Thoracic aorta (tissue), 2 donors: ENCODE measurements at regions not wholly inside any gene's neighbourhood (a gene's known extent, or its start where the extent isn't known, plus 50 kb on each side); places are given as distances from the start of the nearest gene placed in this dataset.

Experiments
- ATAC-seq: fragments of 150-250 bp; one replicate; pipeline ENCODE4 v1.8.0; 2017; ENCODE audit warnings: low read depth; ENCODE audit not compliant: insufficient number of reproducible peaks, low FRiP score
- DNase-seq: peaks from one replicate; pipeline ENCODE4 v3.0.0-alpha.2; 2020; ENCODE audit warnings: low spot score
- H3K27ac ChIP-seq, 2 donors: fragments of 200-600 bp; sonication (generic); 1 replicate in 1 of 2; 2 replicates in 1 of 2; pipeline ENCODE4 v1.5.1; 2016; ENCODE audit warnings: mild to moderate bottlenecking in 2 of 2, moderate library complexity in 2 of 2
- H3K27me3 ChIP-seq: fragments of 200-600 bp; sonication (generic); replicated peaks from 2 replicates; pipeline ENCODE4 v1.6.0; 2016; ENCODE audit warnings: mild to moderate bottlenecking; ENCODE audit not compliant: insufficient read depth
- H3K36me3 ChIP-seq: fragments of 200-600 bp; sonication (generic); one replicate; pipeline ENCODE4 v1.5.1; 2016
- H3K4me1 ChIP-seq, 2 donors: fragments of 200-600 bp; sonication (generic); 1 replicate in 1 of 2; 2 replicates in 1 of 2; pipeline versions ENCODE4 v1.5.1 to v1.6.0; 2016; ENCODE audit warnings: low read depth in 2 of 2, mild to moderate bottlenecking in 1 of 2; ENCODE audit not compliant: control insufficient read depth in 1 of 2
- H3K4me3 ChIP-seq: fragments of 200-600 bp; sonication (generic); 2 replicates; pipeline ENCODE4 v1.5.1; 2016; ENCODE audit warnings: mild to moderate bottlenecking
- H3K9me3 ChIP-seq: fragments of 200-600 bp; sonication (generic); 2 replicates; pipeline ENCODE4 v1.5.1; 2016
- CTCF ChIP-seq: fragments of 200-600 bp; sonication (generic); IDR thresholded peaks from one replicate; pipeline ENCODE4 v1.5.1; 2019; ENCODE audit warnings: antibody characterized with exemption

GRCh38 chr6:16903470-16903869, 142.2 kb upstream of the ATXN1 start:
- no peak overlapping the region for H3K27ac ChIP-seq

GRCh38 chr6:16902502-16902901, 141.2 kb upstream of the ATXN1 start:
- no peaks in the 10 kb centered on the region for H3K4me1 ChIP-seq
- ATAC-seq (no peak), DNase-seq (no peak)
- TF ChIP-seq CTCF: no peak
- H3K9me3 ChIP-seq: no peaks in the 10 kb centered on the region
- H3K4me3 ChIP-seq: no peak overlapping the region
- H3K27ac ChIP-seq: no peak overlapping the region
- H3K27me3 ChIP-seq: no peaks in the 10 kb centered on the region
- no peaks in the 10 kb centered on the region for H3K36me3 ChIP-seq

More at GRCh38 chr6:16903470-16903869, 142.2 kb upstream of the ATXN1 start:
- Histone ChIP-seq H3K4me3 (no peak overlapping the region), H3K27me3 (no peaks in the 10 kb centered on the region), H3K36me3 (no peaks in the 10 kb centered on the region), H3K4me1 (no peaks in the 10 kb centered on the region), H3K9me3 (no peaks in the 10 kb centered on the region)
- no peak for TF ChIP-seq CTCF
- DNase-seq (no peak), ATAC-seq (no peak)

GRCh38 chr6:16901782-16902181, 140.5 kb upstream of the ATXN1 start:
- Histone ChIP-seq H3K27me3 (no peaks in the 10 kb centered on the region), H3K9me3 (no peaks in the 10 kb centered on the region), H3K4me3 (no peak overlapping the region), H3K27ac (no peak overlapping the region), H3K4me1 (no peaks in the 10 kb centered on the region), H3K36me3 (no peaks in the 10 kb centered on the region)
- ATAC-seq (no peak), DNase-seq (peak; percentile 12)
- TF ChIP-seq CTCF: no peak

GRCh38 chr6:16901306-16901705, 140.0 kb upstream of the ATXN1 start:
- ATAC-seq: no peak
- no peaks in the 10 kb centered on the region for H3K4me1 ChIP-seq
- no peaks in the 10 kb centered on the region for H3K36me3 ChIP-seq
- no peak overlapping the region for H3K4me3 ChIP-seq
- TF ChIP-seq CTCF: no peak
- H3K27ac ChIP-seq: no peak overlapping the region
- DNase-seq: no peak
- no peaks in the 10 kb centered on the region for H3K9me3 ChIP-seq
- no peaks in the 10 kb centered on the region for H3K27me3 ChIP-seq

GRCh38 chr6:16898640-16899396, 137.6 kb upstream of the ATXN1 start:
- no peak for ATAC-seq

More at GRCh38 chr6:16898640-16899396, 137.6 kb upstream of the ATXN1 start:
- Histone ChIP-seq H3K4me1 (no peaks in the 10 kb centered on the region), H3K27me3 (no peaks in the 10 kb centered on the region), H3K27ac (no peak overlapping the region), H3K4me3 (no peak overlapping the region), H3K9me3 (peaks cover 11% of the 10 kb centered on the region), H3K36me3 (no peaks in the 10 kb centered on the region)
- DNase-seq: no peak
- TF ChIP-seq CTCF: no peak
